ENCODE measurements at regions not wholly inside any gene's neighbourhood (a gene's known extent, or its start where the extent isn't known, plus 50 kb on each side); places are given as distances from the start of the nearest gene placed in this dataset.

GRCh38 chr1:164356511-164356910, 202.5 kb upstream of the PBX1 start:
- no peak overlapping the region for H2BK120ac ChIP-seq (ENCODE audit: low read depth, low read length)
- no peak for TF ChIP-seq ELK1 (IDR thresholded peaks at IDR 0.05; ENCODE audit: borderline replicate concordance, low read depth, low read length)
- no peak for TF ChIP-seq POLR2A (IDR thresholded peaks at IDR 0.05; ENCODE audit: low read depth, low read length)
- no peak for TF ChIP-seq CEBPB (IDR thresholded peaks at IDR 0.05; ENCODE audit: low read depth, low read length)
- TF ChIP-seq RFX5 (IDR thresholded peaks at IDR 0.05; ENCODE audit: low read depth, low read length) = no peak
- no peak for TF ChIP-seq CHD1 (IDR thresholded peaks at IDR 0.05; ENCODE audit: low read depth, low read length)
- no peak for TF ChIP-seq MAFK (IDR thresholded peaks at IDR 0.05; ENCODE audit: low read depth, low read length)
- no peak for TF ChIP-seq MAZ (IDR thresholded peaks at IDR 0.05; ENCODE audit: borderline replicate concordance, low read depth, low read length)
- no peak for TF ChIP-seq FOS (IDR thresholded peaks at IDR 0.05; ENCODE audit: low read depth, low read length)
- TF ChIP-seq RCOR1 (IDR thresholded peaks at IDR 0.05; ENCODE audit: insufficient replicate concordance, low read length) = no peak
- TF ChIP-seq NFE2L2 (IDR thresholded peaks at IDR 0.05; ENCODE audit: low read depth, low read length) = no peak
- no peak for TF ChIP-seq BHLHE40 (IDR thresholded peaks at IDR 0.05; ENCODE audit: low read depth, low read length)
- TF ChIP-seq USF2 (IDR thresholded peaks at IDR 0.05; ENCODE audit: low read depth, low read length) = no peak
- TF ChIP-seq MXI1 (IDR thresholded peaks at IDR 0.05; ENCODE audit: borderline replicate concordance, low read depth, low read length) = no peak
- TF ChIP-seq CTCF (conservative IDR thresholded peaks at IDR 0.05; ENCODE audit: low read depth, low read length) = no peak
- H2BK15ac ChIP-seq (ENCODE audit: low read depth, low read length) = no peak overlapping the region
- BruUV-seq (replicated peaks) = no TSS peak
- H4K5ac ChIP-seq (ENCODE audit: low read depth, low read length) = no peak overlapping the region
- H3K79me1 ChIP-seq (ENCODE audit: low read depth in 1 of 2, low read length in 2 of 2) = no peaks in the 10 kb centered on the region
- no peaks in the 10 kb centered on the region for H4K20me1 ChIP-seq (ENCODE audit: insufficient read depth, low read length)
- in situ Hi-C loops (cut with MboI; ENCODE audit: low sequenced_read_pairs) (no loop called here), intact Hi-C loops (cut with micrococcal nuclease) (no loop called here), dilution Hi-C loops (cut with HindIII; ENCODE audit: low sequenced_read_pairs, unreplicated experiment) (no loop called here)
- no peaks in the 10 kb centered on the region for H3K9me3 ChIP-seq (ENCODE audit: control insufficient read depth, insufficient read depth, low read length)
- no peak overlapping the region for H3K23ac ChIP-seq (ENCODE audit: low read depth, low read length)
- no peak overlapping the region for H3K4ac ChIP-seq (ENCODE audit: low read depth, low read length)
- no peak overlapping the region for H4K91ac ChIP-seq (ENCODE audit: insufficient read depth, low read depth, low read length)
- DNase-seq = no peak
- H2AFZ ChIP-seq (replicated peaks; ENCODE audit: low read length, poor library complexity) = no peak overlapping the region
- H3K4me3 ChIP-seq (ENCODE audit: insufficient read depth, low read depth, low read length) = no peak overlapping the region
- H2AK9ac ChIP-seq (replicated peaks; ENCODE audit: low read depth, low read length, poor library complexity) = no peak overlapping the region
- H3K14ac ChIP-seq (replicated peaks; ENCODE audit: low read depth, low read length) = no peak overlapping the region
- no peak overlapping the region for H3K9ac ChIP-seq (ENCODE audit: low read depth, low read length)
- H4K8ac ChIP-seq (ENCODE audit: low read depth in 2 of 2, low read length in 2 of 2) = no peak overlapping the region
- H2BK5ac ChIP-seq (ENCODE audit: low read depth, low read length, poor library complexity, severe bottlenecking) = no peak overlapping the region
- H3K4me2 ChIP-seq (ENCODE audit: low read depth, low read length) = no peak overlapping the region
- H2AK5ac ChIP-seq (ENCODE audit: low read depth, low read length) = no peak overlapping the region
- ChIA-PET CTCF (no interaction called here), POLR2A (ENCODE audit: unreplicated experiment) (no interaction called here)
- ATAC-seq (ENCODE audit: low read depth) = no peak
- no peaks in the 10 kb centered on the region for H3K36me3 ChIP-seq (ENCODE audit: control insufficient read depth, insufficient read depth, low read length)
- H3K27ac ChIP-seq (ENCODE audit: insufficient read depth, low read length) = no peak overlapping the region
- H3K4me1 ChIP-seq (ENCODE audit: control insufficient read depth, insufficient read depth, low read length) = no peaks in the 10 kb centered on the region
- H3K56ac ChIP-seq (ENCODE audit: extremely low read depth, insufficient read depth, low read length) = no peak overlapping the region
- H3K18ac ChIP-seq (ENCODE audit: low read depth, low read length) = no peak overlapping the region
- WGBS, 2 experiments (ENCODE audit: extremely low coverage in 2 of 2, insufficient read length in 1 of 2) = 83% methylated on average over 4 of the region's 11 CpGs; no CpG with 5 or more reads in 1 of the 2 experiments
- H3K9me1 ChIP-seq (ENCODE audit: insufficient read depth, low read length) = no peaks in the 10 kb centered on the region
- H3K27me3 ChIP-seq (ENCODE audit: control insufficient read depth, insufficient read depth, low read length) = no peaks in the 10 kb centered on the region
- no peak overlapping the region for H2BK20ac ChIP-seq (ENCODE audit: low read depth, low read length)

All from IMR-90 (cell line).